Mucosa of rectum (tissue), 2 donors: ENCODE measurements at regions not wholly inside any gene's neighbourhood (a gene's known extent, or its start where the extent isn't known, plus 50 kb on each side); places are given as distances from the start of the nearest gene placed in this dataset.

Experiments
- H3K27ac ChIP-seq, 2 donors: one replicate each; pipeline ENCODE4 v1.7.0; 2013; ENCODE audit warnings: inconsistent platforms in 2 of 2, low read depth in 2 of 2, low read length in 2 of 2
- H3K27me3 ChIP-seq, 2 donors: one replicate each; pipeline ENCODE4 v1.7.0; 2013; ENCODE audit warnings: low read length in 2 of 2; ENCODE audit not compliant: control insufficient read depth in 2 of 2, insufficient read depth in 2 of 2
- H3K36me3 ChIP-seq, 2 donors: one replicate each; pipeline ENCODE4 v1.7.0; 2013; ENCODE audit warnings: low read length in 2 of 2; ENCODE audit not compliant: control insufficient read depth in 2 of 2, insufficient read depth in 2 of 2
- H3K4me1 ChIP-seq, 2 donors: one replicate each; pipeline ENCODE4 v1.7.0; 2013; ENCODE audit warnings: low read length in 2 of 2, mild to moderate bottlenecking in 1 of 2; ENCODE audit not compliant: control insufficient read depth in 2 of 2, insufficient read depth in 2 of 2
- H3K4me3 ChIP-seq, 2 donors: one replicate each; pipeline ENCODE4 v1.7.0; 2013; ENCODE audit warnings: low read length in 2 of 2
- H3K9ac ChIP-seq, 2 donors: one replicate each; pipeline ENCODE4 v1.7.0; 2013; ENCODE audit warnings: low read length in 2 of 2, low read depth in 1 of 2, mild to moderate bottlenecking in 1 of 2
- H3K9me3 ChIP-seq, 2 donors: one replicate each; pipeline ENCODE4 v1.7.0; 2013; ENCODE audit warnings: low read length in 2 of 2; ENCODE audit not compliant: control insufficient read depth in 2 of 2
- donor health status: healthy.
- donor health status: Normal muscosa, but diverticular disease.

GRCh38 chr13:73367886-73368285 lies 309.1 kb downstream of the KLF5 start:
- Histone ChIP-seq H3K36me3 (no peaks in the 10 kb centered on the region), H3K27ac (peak overlapping the region in 1 of 2 donors; percentile 11), H3K27me3 (no peaks in the 10 kb centered on the region), H3K9me3 (no peaks in the 10 kb centered on the region), H3K4me1 (peaks cover 12 to 32% of the 10 kb centered on the region in 2 donors), H3K4me3 (no peak overlapping the region), H3K9ac (no peak overlapping the region)

GRCh38 chr13:73366241-73366640 lies 307.4 kb downstream of the KLF5 start:
- H3K4me1 ChIP-seq = peaks cover 10 to 30% of the 10 kb centered on the region in 2 donors
- H3K27ac ChIP-seq = no peak overlapping the region
- H3K4me3 ChIP-seq = no peak overlapping the region
- H3K9me3 ChIP-seq = no peaks in the 10 kb centered on the region
- no peaks in the 10 kb centered on the region for H3K27me3 ChIP-seq
- H3K36me3 ChIP-seq = no peaks in the 10 kb centered on the region
- H3K9ac ChIP-seq = no peak overlapping the region

- H3K36me3 ChIP-seq = no peaks in the 10 kb centered on the region
- H3K4me3 ChIP-seq = peak overlapping the region in 1 of 2 donors; percentile 17
- H3K9me3 ChIP-seq = no peaks in the 10 kb centered on the region
- no peaks in the 10 kb centered on the region for H3K27me3 ChIP-seq
- peak overlapping the region; percentile 26 to 64 for H3K27ac ChIP-seq
- H3K4me1 ChIP-seq = peaks cover 10 to 30% of the 10 kb centered on the region in 2 donors
- no peak overlapping the region for H3K9ac ChIP-seq
These were observed 306.9 kb downstream of the KLF5 start for GRCh38 chr13:73365681-73366080.

- no peaks in the 10 kb centered on the region for H3K9me3 ChIP-seq
- no peaks in the 10 kb centered on the region for H3K36me3 ChIP-seq
- H3K27me3 ChIP-seq = no peaks in the 10 kb centered on the region
- H3K4me3 ChIP-seq = peak overlapping the region in 1 of 2 donors; percentile 17
- H3K4me1 ChIP-seq = peaks cover 10 to 30% of the 10 kb centered on the region in 2 donors
- peak overlapping the region; percentile 50 to 64 for H3K27ac ChIP-seq
- no peak overlapping the region for H3K9ac ChIP-seq
These were observed 306.4 kb downstream of the KLF5 start for GRCh38 chr13:73365252-73365651.

GRCh38 chr13:73364736-73365135 lies 305.9 kb downstream of the KLF5 start:
- Histone ChIP-seq H3K9me3 (no peaks in the 10 kb centered on the region), H3K27me3 (no peaks in the 10 kb centered on the region), H3K4me3 (peak overlapping the region in 1 of 2 donors; percentile 17), H3K4me1 (peaks cover 10 to 28% of the 10 kb centered on the region in 2 donors), H3K27ac (peak overlapping the region; percentile 50 to 64), H3K9ac (no peak overlapping the region), H3K36me3 (no peaks in the 10 kb centered on the region)

- Histone ChIP-seq H3K4me1 (no peaks in the 10 kb centered on the region), H3K36me3 (no peaks in the 10 kb centered on the region), H3K27ac (no peak overlapping the region), H3K27me3 (no peaks in the 10 kb centered on the region), H3K9ac (no peak overlapping the region), H3K9me3 (no peaks in the 10 kb centered on the region), H3K4me3 (no peak overlapping the region)
These were observed 299.8 kb downstream of the KLF5 start for GRCh38 chr13:73358606-73359095.

GRCh38 chr13:73355134-73355533 lies 296.3 kb downstream of the KLF5 start:
- Histone ChIP-seq H3K27ac (no peak overlapping the region), H3K9me3 (no peaks in the 10 kb centered on the region), H3K36me3 (no peaks in the 10 kb centered on the region), H3K27me3 (no peaks in the 10 kb centered on the region), H3K9ac (no peak overlapping the region), H3K4me1 (no peaks in the 10 kb centered on the region), H3K4me3 (no peak overlapping the region)

- H3K9me3 ChIP-seq = no peaks in the 10 kb centered on the region
- H3K27ac ChIP-seq = no peak overlapping the region
- no peaks in the 10 kb centered on the region for H3K36me3 ChIP-seq
- no peaks in the 10 kb centered on the region for H3K27me3 ChIP-seq
- no peaks in the 10 kb centered on the region for H3K4me1 ChIP-seq
- H3K4me3 ChIP-seq = no peak overlapping the region
- no peak overlapping the region for H3K9ac ChIP-seq
These were observed 292.9 kb downstream of the KLF5 start for GRCh38 chr13:73351730-73352129.

- no peaks in the 10 kb centered on the region for H3K4me1 ChIP-seq
These were observed 282.9 kb downstream of the KLF5 start for GRCh38 chr13:73341748-73342147.

GRCh38 chr13:73340069-73340468 lies 281.3 kb downstream of the KLF5 start:
- Histone ChIP-seq H3K36me3 (no peaks in the 10 kb centered on the region), H3K4me3 (no peak overlapping the region), H3K27me3 (no peaks in the 10 kb centered on the region), H3K9ac (no peak overlapping the region), H3K9me3 (no peaks in the 10 kb centered on the region), H3K27ac (no peak overlapping the region), H3K4me1 (no peaks in the 10 kb centered on the region)

More at GRCh38 chr13:73341748-73342147, 282.9 kb downstream of the KLF5 start:
- no peak overlapping the region for H3K9ac ChIP-seq
- no peak overlapping the region for H3K27ac ChIP-seq
- H3K36me3 ChIP-seq = no peaks in the 10 kb centered on the region
- H3K9me3 ChIP-seq = no peaks in the 10 kb centered on the region
- no peaks in the 10 kb centered on the region for H3K27me3 ChIP-seq
- no peak overlapping the region for H3K4me3 ChIP-seq

- H3K36me3 ChIP-seq = no peaks in the 10 kb centered on the region
- H3K27ac ChIP-seq = no peak overlapping the region
- no peak overlapping the region for H3K9ac ChIP-seq
- H3K4me1 ChIP-seq = no peaks in the 10 kb centered on the region
- no peak overlapping the region for H3K4me3 ChIP-seq
- H3K9me3 ChIP-seq = no peaks in the 10 kb centered on the region
- no peaks in the 10 kb centered on the region for H3K27me3 ChIP-seq
These were observed 280.3 kb downstream of the KLF5 start for GRCh38 chr13:73339086-73339485.
